ENCODE measurements at regions not wholly inside any gene's neighbourhood (a gene's known extent, or its start where the extent isn't known, plus 50 kb on each side); places are given as distances from the start of the nearest gene placed in this dataset.

GRCh38 chr21:34313116-34313515, 50.7 kb upstream of the KCNE2 start:
- DNase-seq (ENCODE audit: low read depth in 1 of 2, low spot score in 1 of 2), result no peak
